AG09309 (cell line): ENCODE measurements at regions not wholly inside any gene's neighbourhood (a gene's known extent, or its start where the extent isn't known, plus 50 kb on each side); places are given as distances from the start of the nearest gene placed in this dataset.

Experiments used
- DNase-seq: peaks from one replicate; pipeline ENCODE4 v3.0.0-alpha.2; 2010; ENCODE audit warnings: low read depth
- H3K4me3 ChIP-seq: 2 replicates; pipeline ENCODE4 v1.5.1; 2011; ENCODE audit warnings: mild to moderate bottlenecking, low read depth, low read length, moderate library complexity; ENCODE audit not compliant: control insufficient read depth
- TF ChIP-seq, protein P1 (sequence below): IDR thresholded peaks from 2 replicates; pipeline ENCODE4 v1.5.1; 2011; ENCODE audit warnings: mild to moderate bottlenecking, low read depth, low read length, inconsistent platforms; ENCODE audit not compliant: insufficient read depth, control insufficient read depth; ENCODE audit errors: missing control alignments

- TF ChIP-seq, protein P1, sequence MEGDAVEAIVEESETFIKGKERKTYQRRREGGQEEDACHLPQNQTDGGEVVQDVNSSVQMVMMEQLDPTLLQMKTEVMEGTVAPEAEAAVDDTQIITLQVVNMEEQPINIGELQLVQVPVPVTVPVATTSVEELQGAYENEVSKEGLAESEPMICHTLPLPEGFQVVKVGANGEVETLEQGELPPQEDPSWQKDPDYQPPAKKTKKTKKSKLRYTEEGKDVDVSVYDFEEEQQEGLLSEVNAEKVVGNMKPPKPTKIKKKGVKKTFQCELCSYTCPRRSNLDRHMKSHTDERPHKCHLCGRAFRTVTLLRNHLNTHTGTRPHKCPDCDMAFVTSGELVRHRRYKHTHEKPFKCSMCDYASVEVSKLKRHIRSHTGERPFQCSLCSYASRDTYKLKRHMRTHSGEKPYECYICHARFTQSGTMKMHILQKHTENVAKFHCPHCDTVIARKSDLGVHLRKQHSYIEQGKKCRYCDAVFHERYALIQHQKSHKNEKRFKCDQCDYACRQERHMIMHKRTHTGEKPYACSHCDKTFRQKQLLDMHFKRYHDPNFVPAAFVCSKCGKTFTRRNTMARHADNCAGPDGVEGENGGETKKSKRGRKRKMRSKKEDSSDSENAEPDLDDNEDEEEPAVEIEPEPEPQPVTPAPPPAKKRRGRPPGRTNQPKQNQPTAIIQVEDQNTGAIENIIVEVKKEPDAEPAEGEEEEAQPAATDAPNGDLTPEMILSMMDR = no peak
- no peak overlapping the region for H3K4me3 ChIP-seq
- no peak for DNase-seq
Measured at GRCh38 chr10:106114656-106115186, 1049.8 kb downstream of the SORCS1 start.

DNA sequence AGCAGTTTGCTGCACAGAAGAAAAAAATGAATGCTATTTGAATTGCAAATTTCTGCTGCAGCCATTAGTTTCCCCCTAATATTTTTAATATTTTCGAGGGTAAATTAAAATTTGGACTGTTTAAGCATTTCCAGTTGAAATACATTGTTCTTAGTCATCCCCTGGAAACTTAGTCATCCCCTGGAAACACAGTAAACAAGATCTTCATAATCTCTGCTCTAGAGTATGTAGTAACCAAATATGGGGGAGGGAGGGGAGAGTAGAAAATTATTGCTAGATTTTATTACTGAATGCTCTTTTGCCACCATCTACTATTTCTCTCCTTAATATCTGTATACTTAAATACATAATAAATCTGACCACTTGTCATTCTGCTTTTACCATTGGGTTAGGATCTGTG lies 1053.3 kb downstream of the SORCS1 start:
- DNase-seq = no peak
- H3K4me3 ChIP-seq = no peak overlapping the region

DNA sequence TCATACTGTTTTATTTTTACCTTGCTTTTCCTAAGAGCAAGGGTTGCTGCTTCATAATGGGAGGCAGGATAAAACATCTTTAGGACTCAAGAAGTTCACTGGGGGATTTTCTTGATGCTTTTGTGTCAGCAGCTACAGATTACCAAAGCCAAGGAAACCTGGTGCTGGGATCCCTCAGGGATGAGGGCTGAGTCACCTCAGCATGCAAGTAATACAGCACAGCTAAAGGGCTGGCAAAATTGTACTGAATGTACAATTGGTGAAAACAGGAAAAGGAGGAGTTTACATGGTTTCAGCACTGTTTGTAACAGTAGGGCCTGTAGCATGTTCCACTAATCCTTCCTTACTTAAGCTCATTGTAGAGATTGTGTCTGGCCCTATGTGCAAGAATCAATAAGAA lies 1056.8 kb downstream of the SORCS1 start:
- DNase-seq = no peak
- TF ChIP-seq, protein P1 = no peak
- H3K4me3 ChIP-seq = no peak overlapping the region

More for the DNA sequence above, 1053.3 kb downstream of the SORCS1 start:
- TF ChIP-seq, protein P1 = no peak

DNA sequence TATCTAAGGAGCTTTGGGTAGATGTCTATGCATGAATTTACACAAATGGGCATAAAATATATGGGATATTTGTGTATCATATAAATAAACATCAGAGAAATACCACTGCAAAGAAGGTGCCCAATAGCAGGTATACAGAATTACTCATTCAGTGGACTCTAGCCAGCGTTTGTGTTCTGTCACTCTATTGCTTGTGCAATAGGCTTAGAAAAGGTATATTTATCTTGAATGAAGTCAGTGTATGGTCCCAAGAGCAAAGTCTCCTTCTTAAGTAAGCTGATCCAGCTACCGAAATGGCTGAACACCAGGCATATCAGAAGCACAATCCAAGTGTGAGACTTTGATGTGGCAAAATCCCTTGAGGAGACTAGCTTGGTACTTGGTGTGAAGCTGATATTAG lies 1058.4 kb downstream of the SORCS1 start:
- no peak for DNase-seq
- TF ChIP-seq, protein P1 = no peak
- H3K4me3 ChIP-seq = no peak overlapping the region

GRCh38 chr10:106089855-106090254 lies 1074.7 kb downstream of the SORCS1 start:
- DNase-seq = no peak
- TF ChIP-seq, protein P1 = no peak
- no peak overlapping the region for H3K4me3 ChIP-seq

DNA sequence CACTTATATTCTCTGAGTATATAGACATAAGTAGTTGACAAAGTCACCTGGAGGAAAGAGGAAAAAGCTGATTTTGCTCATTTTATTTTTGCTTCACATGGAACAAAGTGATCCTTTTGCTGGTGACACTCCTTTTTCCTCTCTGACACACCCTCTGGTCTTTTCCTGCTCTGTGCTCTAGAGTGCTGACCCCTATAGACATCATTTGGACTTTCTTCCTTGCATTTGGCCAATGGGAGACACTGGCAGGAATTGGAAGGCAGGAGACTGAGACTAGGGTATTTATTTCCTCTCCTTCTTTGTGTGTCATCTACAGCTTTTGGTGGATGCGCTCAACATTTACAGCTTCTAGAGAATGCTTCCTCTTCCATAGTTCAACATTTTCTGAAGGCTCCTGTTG lies 1078.1 kb downstream of the SORCS1 start:
- TF ChIP-seq, protein P1 = no peak
- DNase-seq = no peak

GRCh38 chr10:106083572-106083971 lies 1080.9 kb downstream of the SORCS1 start:
- no peak for DNase-seq
- TF ChIP-seq, protein P1 = no peak
- H3K4me3 ChIP-seq = no peak overlapping the region

More for the DNA sequence above, 1078.1 kb downstream of the SORCS1 start:
- no peak overlapping the region for H3K4me3 ChIP-seq
